ENCODE measurements at regions not wholly inside any gene's neighbourhood (a gene's known extent, or its start where the extent isn't known, plus 50 kb on each side); places are given as distances from the start of the nearest gene placed in this dataset.

GRCh38 chr4:26074712-26075430 lies 160.9 kb downstream of the SMIM20 start:
- no peak for TF ChIP-seq CTCF (IDR thresholded peaks at IDR 0.05)
- peak; percentile 35 to 57 for TF ChIP-seq POLR2AphosphoS5 (IDR thresholded peaks at IDR 0.05)
- peak in 1 of 4 donors; percentile 32 for TF ChIP-seq POLR2A (IDR thresholded peaks at IDR 0.05)
